ENCODE measurements at regions not wholly inside any gene's neighbourhood (a gene's known extent, or its start where the extent isn't known, plus 50 kb on each side); places are given as distances from the start of the nearest gene placed in this dataset.

DNA sequence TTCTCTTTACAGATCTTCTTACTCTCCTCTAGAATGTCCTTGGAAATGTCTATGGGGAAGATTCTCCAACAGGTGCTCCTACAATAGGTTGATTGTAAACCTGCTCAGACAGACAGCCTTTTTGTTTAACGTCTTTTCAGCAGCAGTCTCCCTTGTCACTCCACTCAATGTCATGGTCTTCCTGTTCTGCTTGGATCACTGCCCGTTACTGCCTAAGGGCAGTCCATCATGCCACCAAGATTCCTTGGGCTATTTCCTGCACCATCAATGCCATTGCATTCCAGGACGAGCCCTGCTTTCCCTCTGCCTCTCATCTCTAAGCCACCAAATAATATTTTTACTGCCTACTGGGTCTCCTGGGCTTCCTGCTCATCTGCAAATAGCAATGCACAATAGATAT lies 97.4 kb upstream of the GALNT5 start:
- no peak for TF ChIP-seq EP300 (conservative IDR thresholded peaks at IDR 0.05; ENCODE audit: poor library complexity, severe bottlenecking)
- no peak for TF ChIP-seq EZH2 (IDR thresholded peaks at IDR 0.05; ENCODE audit: borderline replicate concordance, insufficient read depth, low read length, poor library complexity, severe bottlenecking)
- TF ChIP-seq TAF1 (IDR thresholded peaks at IDR 0.05; ENCODE audit: low read depth) = no peak
- no peak for TF ChIP-seq MXI1 (conservative IDR thresholded peaks at IDR 0.05; ENCODE audit: poor library complexity, severe bottlenecking)
- TF ChIP-seq, protein P1, sequence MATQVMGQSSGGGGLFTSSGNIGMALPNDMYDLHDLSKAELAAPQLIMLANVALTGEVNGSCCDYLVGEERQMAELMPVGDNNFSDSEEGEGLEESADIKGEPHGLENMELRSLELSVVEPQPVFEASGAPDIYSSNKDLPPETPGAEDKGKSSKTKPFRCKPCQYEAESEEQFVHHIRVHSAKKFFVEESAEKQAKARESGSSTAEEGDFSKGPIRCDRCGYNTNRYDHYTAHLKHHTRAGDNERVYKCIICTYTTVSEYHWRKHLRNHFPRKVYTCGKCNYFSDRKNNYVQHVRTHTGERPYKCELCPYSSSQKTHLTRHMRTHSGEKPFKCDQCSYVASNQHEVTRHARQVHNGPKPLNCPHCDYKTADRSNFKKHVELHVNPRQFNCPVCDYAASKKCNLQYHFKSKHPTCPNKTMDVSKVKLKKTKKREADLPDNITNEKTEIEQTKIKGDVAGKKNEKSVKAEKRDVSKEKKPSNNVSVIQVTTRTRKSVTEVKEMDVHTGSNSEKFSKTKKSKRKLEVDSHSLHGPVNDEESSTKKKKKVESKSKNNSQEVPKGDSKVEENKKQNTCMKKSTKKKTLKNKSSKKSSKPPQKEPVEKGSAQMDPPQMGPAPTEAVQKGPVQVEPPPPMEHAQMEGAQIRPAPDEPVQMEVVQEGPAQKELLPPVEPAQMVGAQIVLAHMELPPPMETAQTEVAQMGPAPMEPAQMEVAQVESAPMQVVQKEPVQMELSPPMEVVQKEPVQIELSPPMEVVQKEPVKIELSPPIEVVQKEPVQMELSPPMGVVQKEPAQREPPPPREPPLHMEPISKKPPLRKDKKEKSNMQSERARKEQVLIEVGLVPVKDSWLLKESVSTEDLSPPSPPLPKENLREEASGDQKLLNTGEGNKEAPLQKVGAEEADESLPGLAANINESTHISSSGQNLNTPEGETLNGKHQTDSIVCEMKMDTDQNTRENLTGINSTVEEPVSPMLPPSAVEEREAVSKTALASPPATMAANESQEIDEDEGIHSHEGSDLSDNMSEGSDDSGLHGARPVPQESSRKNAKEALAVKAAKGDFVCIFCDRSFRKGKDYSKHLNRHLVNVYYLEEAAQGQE (IDR thresholded peaks at IDR 0.05; ENCODE audit: borderline replicate concordance) = no peak
- TF ChIP-seq, protein P2, sequence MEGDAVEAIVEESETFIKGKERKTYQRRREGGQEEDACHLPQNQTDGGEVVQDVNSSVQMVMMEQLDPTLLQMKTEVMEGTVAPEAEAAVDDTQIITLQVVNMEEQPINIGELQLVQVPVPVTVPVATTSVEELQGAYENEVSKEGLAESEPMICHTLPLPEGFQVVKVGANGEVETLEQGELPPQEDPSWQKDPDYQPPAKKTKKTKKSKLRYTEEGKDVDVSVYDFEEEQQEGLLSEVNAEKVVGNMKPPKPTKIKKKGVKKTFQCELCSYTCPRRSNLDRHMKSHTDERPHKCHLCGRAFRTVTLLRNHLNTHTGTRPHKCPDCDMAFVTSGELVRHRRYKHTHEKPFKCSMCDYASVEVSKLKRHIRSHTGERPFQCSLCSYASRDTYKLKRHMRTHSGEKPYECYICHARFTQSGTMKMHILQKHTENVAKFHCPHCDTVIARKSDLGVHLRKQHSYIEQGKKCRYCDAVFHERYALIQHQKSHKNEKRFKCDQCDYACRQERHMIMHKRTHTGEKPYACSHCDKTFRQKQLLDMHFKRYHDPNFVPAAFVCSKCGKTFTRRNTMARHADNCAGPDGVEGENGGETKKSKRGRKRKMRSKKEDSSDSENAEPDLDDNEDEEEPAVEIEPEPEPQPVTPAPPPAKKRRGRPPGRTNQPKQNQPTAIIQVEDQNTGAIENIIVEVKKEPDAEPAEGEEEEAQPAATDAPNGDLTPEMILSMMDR (IDR thresholded peaks at IDR 0.05; ENCODE audit: poor library complexity, severe bottlenecking) = no peak
- no peak for TF ChIP-seq SMC3 (conservative IDR thresholded peaks at IDR 0.05; ENCODE audit: poor library complexity)
- TF ChIP-seq POLR2AphosphoS5 (IDR thresholded peaks at IDR 0.05) = no peak
- TF ChIP-seq RAD21 (conservative IDR thresholded peaks at IDR 0.05) = no peak
- H4K20me1 ChIP-seq (ENCODE audit: insufficient read depth) = no peaks in the 10 kb centered on the region
- H3K36me3 ChIP-seq (ENCODE audit: insufficient read depth, low read length) = no peaks in the 10 kb centered on the region
- H3K4me3 ChIP-seq (ENCODE audit: low read length) = no peak overlapping the region
- no peak overlapping the region for H3K9ac ChIP-seq (ENCODE audit: low read length)
- no peak overlapping the region for H2AFZ ChIP-seq (ENCODE audit: low read depth, low read length)
- H3K79me2 ChIP-seq (replicated peaks; ENCODE audit: insufficient read depth, low read length) = no peaks in the 10 kb centered on the region
- H3K27me3 ChIP-seq (ENCODE audit: insufficient read depth, low read depth, low read length) = no peaks in the 10 kb centered on the region
- H3F3A ChIP-seq (ENCODE audit: insufficient read depth, low read length, poor library complexity, severe bottlenecking) = no peaks in the 10 kb centered on the region
- no peaks in the 10 kb centered on the region for H3K9me3 ChIP-seq (ENCODE audit: low read length)
- no peak overlapping the region for H3K27ac ChIP-seq (ENCODE audit: low read length)
- H3K4me2 ChIP-seq (ENCODE audit: low read length) = no peak overlapping the region
- H3K9me2 ChIP-seq (ENCODE audit: insufficient read depth, low read length) = no peaks in the 10 kb centered on the region

DNA sequence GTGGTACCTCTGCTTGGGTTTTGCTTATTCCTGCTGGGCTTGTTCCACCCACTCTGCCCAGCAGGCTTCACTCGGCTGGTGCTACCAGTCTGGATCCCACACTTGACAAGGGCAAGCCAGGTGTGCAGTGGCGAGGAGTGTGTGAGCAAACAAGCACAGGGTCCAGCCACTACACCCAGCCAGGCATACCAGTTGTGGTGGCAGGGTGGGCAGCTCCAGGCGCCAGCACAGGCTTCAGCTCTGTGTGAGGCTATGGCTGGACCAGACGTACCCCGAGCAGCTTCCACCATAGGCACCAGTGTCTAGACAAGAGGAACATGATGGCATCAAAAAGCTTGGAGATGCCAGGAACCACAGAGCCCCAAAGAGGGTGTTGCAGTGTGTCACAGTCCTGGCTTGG lies 93.1 kb upstream of the GALNT5 start:
- no peak overlapping the region for H3K4me3 ChIP-seq (ENCODE audit: low read length)

More for the DNA sequence above, 93.1 kb upstream of the GALNT5 start:
- Histone ChIP-seq H3F3A (ENCODE audit: insufficient read depth, low read length, poor library complexity, severe bottlenecking) (no peaks in the 10 kb centered on the region), H3K27me3 (ENCODE audit: insufficient read depth, low read depth, low read length) (no peaks in the 10 kb centered on the region), H3K4me2 (ENCODE audit: low read length) (no peak overlapping the region), H4K20me1 (ENCODE audit: insufficient read depth) (no peaks in the 10 kb centered on the region), H3K36me3 (ENCODE audit: insufficient read depth, low read length) (no peaks in the 10 kb centered on the region), H2AFZ (ENCODE audit: low read depth, low read length) (no peak overlapping the region), H3K27ac (ENCODE audit: low read length) (no peak overlapping the region), H3K9ac (ENCODE audit: low read length) (no peak overlapping the region), H3K9me2 (ENCODE audit: insufficient read depth, low read length) (no peaks in the 10 kb centered on the region), H3K9me3 (ENCODE audit: low read length) (no peaks in the 10 kb centered on the region), H3K79me2 (replicated peaks; ENCODE audit: insufficient read depth, low read length) (no peaks in the 10 kb centered on the region)
- no peak for TF ChIP-seq EP300 (conservative IDR thresholded peaks at IDR 0.05; ENCODE audit: poor library complexity, severe bottlenecking)
- no peak for TF ChIP-seq MXI1 (conservative IDR thresholded peaks at IDR 0.05; ENCODE audit: poor library complexity, severe bottlenecking)
- TF ChIP-seq EZH2 (IDR thresholded peaks at IDR 0.05; ENCODE audit: borderline replicate concordance, insufficient read depth, low read length, poor library complexity, severe bottlenecking) = no peak
- TF ChIP-seq POLR2AphosphoS5 (IDR thresholded peaks at IDR 0.05) = no peak
- no peak for TF ChIP-seq TAF1 (IDR thresholded peaks at IDR 0.05; ENCODE audit: low read depth)
- TF ChIP-seq, protein P1 (IDR thresholded peaks at IDR 0.05; ENCODE audit: borderline replicate concordance) = no peak
- no peak for TF ChIP-seq RAD21 (conservative IDR thresholded peaks at IDR 0.05)
- no peak for TF ChIP-seq SMC3 (conservative IDR thresholded peaks at IDR 0.05; ENCODE audit: poor library complexity)
- TF ChIP-seq, protein P2 (IDR thresholded peaks at IDR 0.05; ENCODE audit: poor library complexity, severe bottlenecking) = no peak
